IMR-90 (cell line): ENCODE measurements at regions not wholly inside any gene's neighbourhood (a gene's known extent, or its start where the extent isn't known, plus 50 kb on each side); places are given as distances from the start of the nearest gene placed in this dataset.

Experiments
- ATAC-seq: fragments of 200-7000 bp; cut with Tn5 transposase; 2 replicates; pipeline ENCODE4 v1.9.1; 2020; ENCODE audit warnings: low read depth, mild to moderate bottlenecking, moderate library complexity
- BruUV-seq: library from RNA; stranded (reverse); fragments of 400-500 nt; replicated peaks from 2 replicates; lab custom pipeline; 2021; lab: Mats Ljungman, UMichigan
- CTCF ChIA-PET: fragments of 300-600 bp; formaldehyde crosslinking; extraction: SDS; loops from one replicate; lab custom pipeline; 2021; ENCODE audit warnings: antibody characterized with exemption; lab: Yijun Ruan, JAX
- POLR2A ChIA-PET: fragments of 300-600 bp; sonication (Branson Sonifier 250); formaldehyde crosslinking; loops from one replicate; lab custom pipeline; 2022; ENCODE audit warnings: antibody characterized with exemption; ENCODE audit not compliant: unreplicated experiment; lab: Charles Lee
- DNase-seq: peaks from one replicate; pipeline ENCODE4 v3.0.0; 2013
- H2AFZ ChIP-seq: replicated peaks from 2 replicates; pipeline ENCODE3; 2013; ENCODE audit warnings: low read length, mild to moderate bottlenecking; ENCODE audit not compliant: poor library complexity
- H2AK5ac ChIP-seq: 2 replicates; pipeline ENCODE4 v1.6.1; 2013; ENCODE audit warnings: low read depth, low read length, inconsistent platforms
- H2AK9ac ChIP-seq: replicated peaks from 2 replicates; pipeline ENCODE3; 2013; ENCODE audit warnings: mild to moderate bottlenecking, low read depth, low read length, moderate library complexity; ENCODE audit not compliant: poor library complexity
- H2BK120ac ChIP-seq: 2 replicates; pipeline ENCODE4 v1.6.1; 2013; ENCODE audit warnings: low read depth, low read length, inconsistent platforms
- H2BK15ac ChIP-seq: 3 replicates; pipeline ENCODE4 v1.6.1; 2013; ENCODE audit warnings: low read depth, low read length, inconsistent platforms
- H2BK20ac ChIP-seq: 2 replicates; pipeline ENCODE4 v1.6.1; 2013; ENCODE audit warnings: low read depth, mild to moderate bottlenecking, inconsistent platforms, low read length, moderate library complexity
- H2BK5ac ChIP-seq: 2 replicates; pipeline ENCODE4 v1.6.1; 2013; ENCODE audit warnings: mild to moderate bottlenecking, low read depth, low read length, inconsistent platforms; ENCODE audit not compliant: poor library complexity, severe bottlenecking
- H3K14ac ChIP-seq: replicated peaks from 2 replicates; pipeline ENCODE4 v1.6.1; 2013; ENCODE audit warnings: low read depth, low read length, inconsistent platforms
- H3K18ac ChIP-seq: 2 replicates; pipeline ENCODE4 v1.6.1; 2013; ENCODE audit warnings: low read depth, low read length, control low read depth
- H3K23ac ChIP-seq: 2 replicates; pipeline ENCODE4 v1.6.1; 2013; ENCODE audit warnings: low read depth, low read length, inconsistent platforms
- H3K27ac ChIP-seq: 2 replicates; pipeline ENCODE4 v1.5.1; 2013; ENCODE audit warnings: mild to moderate bottlenecking, control low read depth, low read length; ENCODE audit not compliant: insufficient read depth
- H3K27me3 ChIP-seq: 2 replicates; pipeline ENCODE4 v1.6.1; 2013; ENCODE audit warnings: low read length; ENCODE audit not compliant: control insufficient read depth, insufficient read depth
- H3K36me3 ChIP-seq: 2 replicates; pipeline ENCODE4 v1.6.1; 2013; ENCODE audit warnings: low read length, mixed read lengths; ENCODE audit not compliant: control insufficient read depth, insufficient read depth
- H3K4ac ChIP-seq: 2 replicates; pipeline ENCODE4 v1.6.1; 2013; ENCODE audit warnings: low read depth, low read length, inconsistent platforms
- H3K4me1 ChIP-seq: 2 replicates; pipeline ENCODE4 v1.6.1; 2013; ENCODE audit warnings: low read length, mixed read lengths; ENCODE audit not compliant: control insufficient read depth, insufficient read depth
- H3K4me2 ChIP-seq: 2 replicates; pipeline ENCODE4 v1.6.1; 2013; ENCODE audit warnings: low read depth, mild to moderate bottlenecking, control low read depth, low read length, moderate library complexity
- H3K4me3 ChIP-seq: 2 replicates; pipeline ENCODE4 v1.5.1; 2013; ENCODE audit warnings: low read depth, mild to moderate bottlenecking, control low read depth, low read length, moderate library complexity; ENCODE audit not compliant: insufficient read depth
- H3K56ac ChIP-seq: 2 replicates; pipeline ENCODE4 v1.6.1; 2013; ENCODE audit warnings: low read length, inconsistent platforms; ENCODE audit not compliant: insufficient read depth; ENCODE audit errors: extremely low read depth
- H3K79me1 ChIP-seq, 2 experiments: 2 replicates each; pipeline ENCODE4 v1.6.1; 2013; ENCODE audit warnings: low read length in 2 of 2, inconsistent platforms in 1 of 2, low read depth in 1 of 2
- H3K9ac ChIP-seq: 2 replicates; pipeline ENCODE4 v1.6.1; 2013; ENCODE audit warnings: low read depth, low read length, control low read depth
- H3K9me1 ChIP-seq: 2 replicates; pipeline ENCODE4 v1.6.1; 2013; ENCODE audit warnings: low read length, inconsistent platforms; ENCODE audit not compliant: insufficient read depth
- H3K9me3 ChIP-seq: 2 replicates; pipeline ENCODE4 v1.6.1; 2013; ENCODE audit warnings: low read length; ENCODE audit not compliant: control insufficient read depth, insufficient read depth
- H4K20me1 ChIP-seq: 2 replicates; pipeline ENCODE4 v1.6.1; 2013; ENCODE audit warnings: low read length, inconsistent platforms; ENCODE audit not compliant: insufficient read depth
- H4K5ac ChIP-seq: 2 replicates; pipeline ENCODE4 v1.6.1; 2013; ENCODE audit warnings: mild to moderate bottlenecking, low read depth, low read length, control low read depth
- H4K8ac ChIP-seq, 2 experiments: 2 replicates each; pipeline ENCODE4 v1.6.1; 2013; ENCODE audit warnings: low read depth in 2 of 2, low read length in 2 of 2, control low read depth in 1 of 2, inconsistent platforms in 1 of 2
- H4K91ac ChIP-seq: 2 replicates; pipeline ENCODE4 v1.6.1; 2013; ENCODE audit warnings: low read depth, low read length, inconsistent platforms; ENCODE audit not compliant: insufficient read depth
- RAD21 ChIP-seq: IDR thresholded peaks from 2 replicates; pipeline ENCODE4 v1.6.1; 2012; ENCODE audit warnings: low read length, improper control_type of control experiment
- RFX5 ChIP-seq: IDR thresholded peaks from 2 replicates; pipeline ENCODE4 v1.8.0; 2012; ENCODE audit warnings: low read depth, mild to moderate bottlenecking, low read length, moderate library complexity
- SMC3 ChIP-seq: fragments of 150-350 bp; IDR thresholded peaks from 2 replicates; pipeline ENCODE4 v1.6.1; 2016; ENCODE audit warnings: low read depth, mild to moderate bottlenecking, antibody characterized with exemption, low read length, moderate library complexity
- dilution Hi-C: fragments of 300-500 bp; cut with HindIII; formaldehyde crosslinking; loops from one replicate; pipeline ENCODE4 v1.14.3; 2018; ENCODE audit warnings: low sequenced_read_pairs; ENCODE audit not compliant: unreplicated experiment
- in situ Hi-C: fragments of 300-500 bp; cut with MboI; formaldehyde crosslinking; loops from 3 replicates; pipeline ENCODE4 v1.14.3; 2019; ENCODE audit warnings: low sequenced_read_pairs, inconsistent platforms, mixed read lengths
- intact Hi-C: fragments of 100-400 bp; cut with micrococcal nuclease; formaldehyde crosslinking; loops from 2 replicates; pipeline ENCODE4 v1.10.0; 2022

DNA sequence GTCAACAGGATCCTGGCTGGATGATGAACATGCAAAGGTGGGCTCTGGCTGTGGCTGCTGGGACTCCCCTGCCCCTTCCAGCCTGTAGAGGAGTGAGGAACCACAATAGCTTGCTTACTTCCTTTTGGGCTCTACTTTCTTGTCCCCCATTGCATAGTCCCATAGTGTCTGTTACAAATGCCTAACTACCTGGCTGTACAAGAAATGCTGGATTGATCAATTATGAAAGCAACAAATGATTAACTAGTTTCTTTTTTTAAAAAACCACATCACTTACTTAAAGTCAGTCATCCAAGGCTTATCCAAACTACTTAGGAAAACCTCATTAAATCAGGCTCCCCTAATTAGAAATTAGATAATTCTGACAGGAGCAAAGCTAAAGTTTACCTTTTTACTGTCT, 514.1 kb upstream of the PKN2 start:
- Histone ChIP-seq H3K4me3 (no peak overlapping the region), H3K79me1 (no peaks in the 10 kb centered on the region), H3K36me3 (no peaks in the 10 kb centered on the region), H3K9me3 (no peaks in the 10 kb centered on the region), H3K9ac (no peak overlapping the region), H3K14ac (no peak overlapping the region), H4K20me1 (no peaks in the 10 kb centered on the region), H3K4ac (no peak overlapping the region), H4K8ac (no peak overlapping the region), H2BK5ac (no peak overlapping the region), H3K27me3 (peaks cover 2% of the 10 kb centered on the region; the same call in 1 of the 2 replicates), H2AFZ (no peak overlapping the region), H4K91ac (no peak overlapping the region), H2BK15ac (no peak overlapping the region), H2BK20ac (no peak overlapping the region), H3K4me1 (no peaks in the 10 kb centered on the region), H3K9me1 (no peaks in the 10 kb centered on the region), H4K5ac (no peak overlapping the region), H3K56ac (no peak overlapping the region), H3K27ac (no peak overlapping the region), H2AK9ac (no peak overlapping the region), H2BK120ac (no peak overlapping the region), H3K23ac (no peak overlapping the region), H3K4me2 (no peak overlapping the region), H3K18ac (no peak overlapping the region), H2AK5ac (no peak overlapping the region)
- intact Hi-C loops = no loop called here
- ATAC-seq (no peak), DNase-seq (no peak)
- dilution Hi-C loops = no loop called here
- ChIA-PET CTCF (interaction anchor here (0.8 kb wide), 1 partner anchor 11 kb away, joined by 3 read pairs; no protein-coding TSS in a partner anchor), POLR2A (no interaction called here)
- no peak for TF ChIP-seq RAD21
- TF ChIP-seq SMC3 = no peak
- no peak for TF ChIP-seq RFX5
- BruUV-seq = no TSS peak
- in situ Hi-C loops = no loop called here
